GM13977 (cell line): ENCODE measurements at regions not wholly inside any gene's neighbourhood (a gene's known extent, or its start where the extent isn't known, plus 50 kb on each side); places are given as distances from the start of the nearest gene placed in this dataset.

Source experiments
- DNase-seq: peaks from one replicate; pipeline ENCODE4 v3.0.0; 2012; ENCODE audit warnings: low spot score
- CTCF ChIP-seq: IDR thresholded peaks from 2 replicates; pipeline ENCODE4 v1.5.1; 2012; ENCODE audit warnings: mild to moderate bottlenecking, control low read depth; ENCODE audit not compliant: insufficient read depth; ENCODE audit errors: extremely low read depth, missing control alignments
- in situ Hi-C: fragments of 300-500 bp; cut with MboI; formaldehyde crosslinking; loops from one replicate; pipeline ENCODE4 v1.12.0; 2022; ENCODE audit warnings: low sequenced_read_pairs, low pct_unique_long_range_greater_than_20kb, mixed read lengths, inconsistent platforms; ENCODE audit not compliant: unreplicated experiment

- DNase-seq = no peak
- no peak for TF ChIP-seq CTCF
- in situ Hi-C loops = no loop called here
Measured at GRCh38 chr3:104781112-104781511, 585.6 kb upstream of the ALCAM start.

GRCh38 chr3:104785947-104786346 is 580.8 kb upstream of the ALCAM start:
- no peak for DNase-seq
- no peak for TF ChIP-seq CTCF
- in situ Hi-C loops = no loop called here

- TF ChIP-seq CTCF = no peak
- no peak for DNase-seq
- in situ Hi-C loops = no loop called here
Measured at GRCh38 chr3:104787306-104787705, 579.4 kb upstream of the ALCAM start.

- DNase-seq = no peak
- TF ChIP-seq CTCF = no peak
- in situ Hi-C loops = no loop called here
Measured at GRCh38 chr3:104788807-104789206, 577.9 kb upstream of the ALCAM start.

GRCh38 chr3:104791331-104791730 is 575.4 kb upstream of the ALCAM start:
- no peak for DNase-seq
- in situ Hi-C loops = no loop called here
- no peak for TF ChIP-seq CTCF

- in situ Hi-C loops = no loop called here
- no peak for DNase-seq
- TF ChIP-seq CTCF = no peak
Measured at GRCh38 chr3:104796556-104796955, 570.2 kb upstream of the ALCAM start.

GRCh38 chr3:104805042-104805441 is 561.7 kb upstream of the ALCAM start:
- DNase-seq = no peak
- TF ChIP-seq CTCF = no peak
- in situ Hi-C loops = no loop called here
